GM19328 (cell line): ENCODE measurements at regions not wholly inside any gene's neighbourhood (a gene's known extent, or its start where the extent isn't known, plus 50 kb on each side); places are given as distances from the start of the nearest gene placed in this dataset.
"Not testable (repeated sequence)": the region's sequence is repeated elsewhere in the genome, so short reads cannot be mapped to it uniquely, and the experiment has no call there.

Source experiments
- ATAC-seq: cut with Tn5 transposase; IDR thresholded peaks from one replicate; pipeline ENCODE4 v1.9.1; 2021; ENCODE audit warnings: mild to moderate bottlenecking, moderate library complexity; ENCODE audit not compliant: unreplicated experiment

DNA sequence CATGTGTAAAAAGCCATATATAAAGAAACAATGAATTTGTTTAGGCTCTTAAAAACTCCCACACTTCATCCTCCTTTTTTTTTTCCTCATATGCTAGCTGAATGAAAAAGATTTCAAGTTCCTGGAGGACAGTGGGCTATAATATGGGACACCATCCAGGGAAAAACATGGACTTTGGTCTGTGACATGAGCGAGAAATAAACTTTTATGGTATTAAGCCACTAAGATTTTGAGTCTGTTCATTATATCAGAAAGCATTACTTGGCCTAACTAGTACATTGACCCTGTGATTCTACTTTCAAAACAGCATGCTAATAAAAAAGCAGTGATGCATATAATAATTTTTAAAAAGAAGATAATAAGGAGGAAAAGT is 392.3 kb upstream of the CAMK1G start:
- no peak for ATAC-seq

DNA sequence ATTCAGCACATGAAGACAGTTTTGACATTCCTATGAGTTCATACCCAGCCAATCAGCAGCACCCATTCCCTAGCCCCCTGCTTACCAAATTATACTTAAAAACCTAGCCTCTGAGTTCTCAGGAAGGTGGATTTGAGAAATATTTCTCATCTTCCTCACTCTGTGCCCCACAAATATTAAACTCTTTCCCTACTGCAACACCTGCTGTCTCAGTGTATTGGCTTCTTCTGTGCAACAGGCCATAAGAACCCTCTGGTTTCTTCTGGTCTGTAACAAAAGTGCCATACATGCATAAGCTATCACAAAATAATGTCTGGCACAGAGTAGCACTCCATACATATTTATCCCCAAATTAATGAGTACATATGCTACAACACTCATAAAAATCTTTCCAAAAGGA is 387.4 kb upstream of the CAMK1G start:
- no peak for ATAC-seq

DNA sequence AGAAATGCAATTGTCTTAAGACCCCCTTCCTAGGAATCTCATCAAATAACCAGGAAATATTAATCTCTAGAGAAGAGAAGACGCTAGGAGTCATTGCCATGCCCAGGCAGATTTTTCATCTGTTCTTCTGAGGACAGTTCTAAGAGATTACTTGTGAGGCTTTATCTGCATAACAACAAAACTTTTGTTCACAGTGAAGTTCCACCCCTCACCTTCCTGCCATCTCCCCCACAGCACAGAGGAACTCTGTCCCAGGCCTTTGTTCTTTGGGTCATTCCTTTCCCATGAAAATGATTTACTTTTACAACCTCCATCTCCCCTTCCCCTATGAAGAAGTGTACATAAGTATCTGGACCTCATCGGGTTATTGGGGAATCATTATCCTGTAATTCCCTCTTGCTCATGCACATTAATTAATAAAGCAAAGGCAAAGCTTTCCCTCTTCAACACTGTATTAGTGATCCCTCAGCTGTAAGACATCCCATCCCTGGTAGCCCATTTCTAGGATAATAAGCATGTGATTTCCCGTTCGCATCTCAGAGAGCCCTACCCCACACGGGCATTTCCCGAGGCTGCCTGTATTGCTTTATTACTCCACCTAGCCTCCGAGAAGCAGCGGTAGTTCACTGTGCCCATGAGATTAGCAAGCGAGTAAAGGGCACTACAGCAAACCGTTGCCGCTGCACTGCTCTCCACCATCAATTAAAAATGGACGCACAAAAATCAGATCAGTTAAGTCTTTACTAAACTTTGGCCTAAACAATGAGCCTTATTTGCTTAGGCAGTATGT is 384.4 kb upstream of the CAMK1G start:
- no peak for ATAC-seq

DNA sequence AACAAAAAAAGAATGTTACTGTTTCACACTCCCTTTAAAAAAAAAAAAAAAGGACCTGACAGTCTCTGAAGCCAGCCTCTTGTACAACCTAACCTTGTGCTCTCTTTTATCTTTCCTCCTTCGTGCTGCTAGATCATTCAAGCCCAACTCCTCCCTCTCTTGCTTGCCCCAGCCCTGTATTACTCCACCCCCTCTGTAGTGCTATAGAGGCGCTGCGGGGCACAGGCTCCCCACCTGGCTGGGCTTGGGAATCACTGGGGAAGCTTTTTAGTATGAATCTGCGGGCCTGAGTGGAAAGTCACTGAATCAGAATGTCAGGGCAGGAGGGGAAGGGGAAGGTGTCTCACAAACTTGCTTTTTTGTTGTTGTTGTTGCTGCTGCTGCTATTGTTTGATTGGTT is 383.7 kb upstream of the CAMK1G start:
- ATAC-seq = no peak

DNA sequence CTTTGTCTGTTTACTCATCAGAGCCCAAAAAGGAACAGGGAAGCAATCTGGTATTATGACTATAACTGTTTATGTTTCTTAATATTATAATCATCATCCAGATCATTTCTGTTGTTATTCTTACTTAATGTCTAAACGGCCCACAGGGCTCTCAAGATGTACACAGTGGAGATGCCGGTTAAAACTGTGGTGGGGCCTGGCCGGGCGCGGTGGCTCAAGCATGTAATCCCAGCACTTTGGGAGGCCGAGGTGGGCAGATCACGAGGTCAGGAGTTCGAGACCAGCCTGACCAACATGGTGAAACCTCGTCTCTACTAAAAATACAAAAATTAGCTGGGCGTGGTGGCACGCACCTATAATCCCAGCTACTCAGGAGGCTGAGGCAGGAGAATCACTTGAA is 381.2 kb upstream of the CAMK1G start:
- ATAC-seq = not testable (repeated sequence)

DNA sequence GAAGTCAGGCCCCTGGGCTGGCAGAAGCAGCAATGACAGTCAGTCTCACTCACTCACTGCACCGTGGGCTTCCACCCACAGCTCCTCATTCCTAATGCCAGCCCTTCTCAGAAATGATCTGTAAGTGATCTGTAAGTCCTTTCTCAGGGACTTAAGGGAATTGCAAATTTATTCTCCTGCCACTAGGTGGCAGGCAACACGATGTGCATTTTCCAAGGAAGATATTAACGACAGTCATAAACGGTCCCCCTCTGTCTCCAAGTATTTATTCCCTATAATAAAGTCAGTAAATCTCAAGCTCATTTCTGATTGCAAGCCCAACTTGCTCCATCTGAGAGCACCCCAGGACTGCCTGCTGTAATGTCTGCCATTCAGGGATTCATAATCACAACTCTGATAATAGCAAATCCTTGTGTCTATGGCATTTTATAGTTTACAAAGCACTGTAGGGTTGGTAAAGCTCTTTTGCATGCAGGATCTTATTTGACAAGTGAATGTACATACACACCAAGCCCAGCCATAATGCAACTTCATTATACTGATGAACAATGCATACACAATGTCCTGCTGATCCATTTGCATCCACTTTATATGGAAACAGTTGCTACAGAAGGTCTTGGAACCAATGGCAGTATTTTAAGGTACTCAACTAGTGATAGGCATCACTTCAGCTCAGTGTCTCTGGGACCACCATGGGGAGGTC is 380.5 kb upstream of the CAMK1G start:
- ATAC-seq = no peak

DNA sequence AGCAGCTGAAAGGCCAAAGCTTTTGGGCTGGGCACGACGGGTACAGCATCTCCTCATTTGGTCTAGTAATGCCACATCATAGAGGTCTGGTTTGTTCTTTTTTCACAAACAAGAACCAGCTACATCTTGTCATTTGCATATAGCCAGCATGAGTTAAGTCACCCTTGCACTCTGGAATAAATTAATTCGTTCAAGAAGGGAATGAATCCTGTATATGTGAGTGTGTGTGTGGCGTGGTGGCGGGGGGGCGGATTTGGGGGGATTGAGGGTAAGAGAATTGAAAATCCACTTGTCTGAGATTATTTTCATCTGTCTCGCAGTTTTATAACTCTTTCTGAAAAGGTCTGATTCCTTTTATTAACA is 380.0 kb upstream of the CAMK1G start:
- no peak for ATAC-seq

DNA sequence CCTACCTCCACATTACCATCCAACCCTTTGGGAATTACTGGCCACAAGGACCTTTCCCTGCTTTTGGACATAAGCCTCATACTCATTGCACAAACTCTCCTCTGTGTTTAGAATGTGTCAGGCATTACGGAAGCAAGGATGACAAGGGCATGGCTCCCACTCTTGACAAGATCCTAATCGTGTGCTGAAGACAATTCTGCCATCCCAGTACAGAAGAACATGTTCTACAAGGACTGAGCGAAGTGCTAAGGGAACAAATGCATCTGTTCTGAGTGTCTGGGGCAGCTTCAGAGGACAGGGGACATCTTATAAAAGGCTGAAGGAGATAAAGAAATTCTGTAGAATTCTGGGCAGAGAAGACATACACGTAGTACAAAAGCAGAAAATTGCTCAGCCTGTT is 378.5 kb upstream of the CAMK1G start:
- no peak for ATAC-seq

DNA sequence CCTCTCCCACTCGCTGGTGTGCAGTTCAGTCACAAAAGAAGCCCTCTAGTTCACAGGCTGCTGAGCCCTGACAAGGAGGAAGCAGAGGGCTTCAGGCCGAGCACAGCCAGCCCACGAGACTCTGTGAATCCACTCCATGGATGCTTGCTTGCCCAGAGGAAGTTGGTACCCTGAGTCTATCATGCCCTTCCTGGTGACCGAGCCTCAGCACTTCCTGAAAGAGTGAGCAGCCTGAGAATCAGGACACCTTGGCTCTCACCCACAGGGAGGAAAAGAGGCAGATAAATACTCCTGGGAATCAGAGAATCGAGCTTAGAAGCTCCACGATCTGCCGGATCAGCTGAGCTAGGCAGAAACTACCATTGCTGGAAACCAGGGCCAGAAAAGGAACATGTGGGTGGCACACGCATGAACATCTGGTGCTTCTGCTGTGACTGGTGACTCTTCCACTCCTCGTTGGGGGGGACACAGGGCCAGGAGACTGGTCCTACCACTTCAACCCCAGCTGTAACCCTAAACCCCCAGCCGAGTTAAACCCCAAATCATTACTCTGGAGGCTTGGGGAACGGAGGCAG is 376.3 kb upstream of the CAMK1G start:
- ATAC-seq = no peak

DNA sequence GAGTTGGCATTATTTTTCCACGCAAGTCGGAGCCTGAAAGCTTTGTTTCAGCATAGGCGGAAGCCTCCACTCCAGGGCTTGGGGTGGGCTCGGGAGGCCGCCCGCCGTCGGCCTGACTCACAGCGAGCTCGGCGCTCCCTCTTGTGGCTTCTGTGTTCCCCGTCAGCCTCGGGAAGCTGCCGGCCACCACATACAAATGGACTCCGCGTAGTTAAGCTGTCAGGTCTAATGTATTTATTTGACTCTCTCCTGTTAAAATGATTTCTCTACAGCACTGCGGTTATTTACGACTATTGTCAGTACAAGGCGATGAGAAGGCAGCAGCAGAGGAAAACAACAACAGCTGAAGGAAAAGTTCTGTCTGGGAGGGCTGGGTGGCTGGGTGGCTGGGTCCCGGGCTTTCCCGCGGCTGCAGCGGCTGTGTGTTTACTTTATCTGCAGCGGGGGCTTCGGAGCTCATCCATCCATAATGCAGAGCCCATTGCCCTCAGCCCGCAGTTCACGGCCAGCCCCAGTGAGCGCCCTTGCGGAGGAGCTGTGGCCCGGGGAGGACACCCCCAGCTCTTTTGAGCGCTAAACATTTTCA is 375.7 kb upstream of the CAMK1G start:
- ATAC-seq = peak; percentile 60

DNA sequence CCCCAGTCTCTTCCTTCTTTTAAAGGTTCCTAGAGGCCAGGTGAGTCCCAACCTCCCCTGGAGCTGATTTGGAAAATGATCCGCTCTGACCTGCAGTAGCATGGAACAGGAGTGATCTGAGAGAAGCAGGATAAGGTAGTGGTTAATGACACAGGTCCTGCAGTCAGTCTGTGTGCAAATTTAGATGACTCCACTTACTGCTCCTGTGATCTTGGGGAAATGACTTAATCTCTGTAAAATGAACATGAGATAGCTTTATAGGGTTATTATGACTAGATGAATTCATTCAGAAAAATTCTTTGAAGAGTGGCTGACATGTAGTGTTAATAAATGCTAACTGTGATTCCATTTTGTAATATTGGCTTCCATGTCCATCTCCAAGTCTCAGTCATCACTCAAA is 374.9 kb upstream of the CAMK1G start:
- no peak for ATAC-seq

DNA sequence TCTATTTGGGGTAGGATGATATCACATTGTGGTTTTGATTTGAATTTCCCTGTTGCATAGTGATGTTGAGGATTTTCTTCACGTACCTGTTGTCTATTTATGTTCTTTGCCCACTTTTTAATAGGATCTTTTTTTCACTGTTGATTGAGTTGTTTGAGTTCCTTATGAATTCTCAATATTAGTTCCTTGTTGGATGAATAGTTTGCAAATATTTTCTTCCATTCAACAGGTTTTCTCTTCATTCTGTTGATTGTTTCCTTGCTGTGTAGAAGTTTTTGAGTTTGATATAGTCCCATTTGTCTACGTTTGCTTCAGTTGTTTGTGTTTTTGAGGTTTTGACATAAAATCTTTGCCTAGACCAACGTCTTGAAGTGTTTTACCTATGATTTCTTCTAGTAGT is 369.5 kb upstream of the CAMK1G start:
- no peak for ATAC-seq

DNA sequence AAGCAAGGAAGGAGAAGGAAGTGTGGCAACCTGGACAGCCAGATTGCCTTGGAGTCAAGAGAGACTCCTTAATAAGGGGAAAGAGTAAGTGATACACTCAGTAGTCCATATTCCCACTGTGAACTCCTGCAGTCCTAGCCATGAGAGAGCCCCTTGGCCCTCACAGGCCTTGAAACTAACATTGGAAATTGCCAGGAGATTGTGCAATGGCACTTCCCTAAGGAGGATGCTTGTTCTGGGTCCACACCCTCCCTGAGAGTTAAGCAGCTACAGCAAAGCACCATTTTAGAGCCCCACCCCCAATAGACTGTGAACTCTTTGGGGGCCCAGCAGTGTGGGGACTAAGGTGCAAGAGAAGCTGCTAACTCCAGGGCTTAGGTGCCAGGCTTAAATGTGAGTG is 367.7 kb upstream of the CAMK1G start:
- no peak for ATAC-seq

DNA sequence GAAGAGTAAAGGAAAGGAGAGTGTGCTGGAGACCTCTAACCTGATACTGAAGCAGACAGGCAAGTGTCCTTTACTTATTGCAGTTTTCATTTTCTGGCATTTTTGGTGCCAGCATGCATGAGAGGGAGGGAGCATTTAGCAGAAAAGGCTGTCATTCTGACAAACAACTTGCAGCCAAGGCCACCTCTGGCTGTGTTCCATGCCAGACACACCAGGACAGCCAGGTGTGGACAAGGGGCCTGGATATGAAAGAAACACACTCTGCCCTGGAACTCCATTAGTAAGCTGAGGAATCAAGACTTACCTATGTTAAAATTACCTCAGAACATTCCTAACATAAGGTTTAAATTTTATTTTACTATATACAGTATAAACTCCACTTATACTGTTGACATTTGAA is 365.4 kb upstream of the CAMK1G start:
- no peak for ATAC-seq

DNA sequence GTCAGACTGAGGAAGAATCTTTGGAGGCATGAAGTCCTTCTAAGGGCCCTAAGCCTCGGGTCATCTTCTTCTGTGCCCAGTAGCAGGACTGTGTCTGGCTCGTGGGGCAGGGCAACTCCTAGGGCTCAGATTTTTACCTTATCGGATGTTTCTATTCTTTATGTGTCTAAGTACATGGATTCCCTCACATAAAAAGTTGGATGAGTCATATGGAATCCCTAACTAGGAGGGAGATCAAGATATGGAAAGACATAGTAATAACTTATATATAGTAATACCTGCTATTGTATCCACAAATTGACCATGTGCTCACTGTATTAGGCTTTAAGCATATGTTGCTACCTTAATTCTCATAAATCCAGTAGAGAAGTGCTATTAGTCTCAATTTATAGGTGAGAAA is 364.5 kb upstream of the CAMK1G start:
- ATAC-seq = no peak

DNA sequence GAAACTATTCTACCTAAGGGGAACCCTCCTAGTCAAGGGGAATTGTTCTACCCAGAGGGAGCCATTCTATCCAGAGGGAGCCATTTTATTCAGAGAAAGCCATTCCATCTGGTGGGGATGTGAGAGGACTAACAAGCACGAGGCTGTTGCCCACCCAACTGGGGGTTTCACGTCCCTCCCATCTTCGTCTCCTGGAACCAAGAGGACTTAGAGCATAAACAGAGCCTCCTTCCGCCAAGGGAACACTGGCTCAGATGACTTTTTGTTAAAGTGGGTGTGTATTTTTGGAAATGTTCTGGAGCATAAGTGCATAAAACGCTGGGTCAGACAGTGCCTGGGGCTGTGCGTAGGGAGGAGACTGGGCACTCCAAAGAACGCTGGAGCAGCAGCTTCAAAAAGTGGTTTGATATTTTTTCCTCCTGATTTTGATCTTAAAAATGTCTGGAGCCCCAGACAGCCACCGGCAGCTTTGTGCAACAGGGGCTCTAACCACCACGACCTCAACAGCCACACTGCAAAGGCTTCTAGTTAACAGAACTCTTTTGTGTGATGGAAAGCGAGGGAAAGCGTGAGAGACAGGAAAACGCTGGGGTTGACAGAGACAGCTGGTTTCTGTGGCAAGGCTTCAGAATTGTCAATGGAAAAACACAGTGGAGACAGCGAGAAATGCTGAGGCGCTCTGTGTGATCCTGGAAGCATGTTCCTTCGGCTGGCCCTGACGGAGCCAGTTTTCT is 363.6 kb upstream of the CAMK1G start:
- no peak for ATAC-seq

DNA sequence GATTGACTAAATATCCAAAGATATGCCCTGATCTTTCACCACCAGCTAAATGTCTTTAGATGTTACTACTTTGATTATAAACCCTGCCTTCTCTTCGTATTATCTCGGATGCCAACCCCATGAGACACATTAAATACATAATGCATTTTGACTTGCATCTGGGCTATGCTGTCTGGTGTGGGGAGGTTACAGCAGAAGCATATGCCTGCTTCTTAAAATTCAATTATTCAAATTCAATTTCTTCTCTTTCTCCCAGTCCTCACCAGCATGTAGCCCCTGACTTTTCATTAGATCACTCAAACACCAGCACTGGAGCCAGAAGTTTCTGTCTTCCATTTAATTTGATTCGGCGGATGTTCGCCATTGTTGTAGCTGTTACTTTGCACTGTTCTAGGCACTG is 360.7 kb upstream of the CAMK1G start:
- ATAC-seq = no peak

DNA sequence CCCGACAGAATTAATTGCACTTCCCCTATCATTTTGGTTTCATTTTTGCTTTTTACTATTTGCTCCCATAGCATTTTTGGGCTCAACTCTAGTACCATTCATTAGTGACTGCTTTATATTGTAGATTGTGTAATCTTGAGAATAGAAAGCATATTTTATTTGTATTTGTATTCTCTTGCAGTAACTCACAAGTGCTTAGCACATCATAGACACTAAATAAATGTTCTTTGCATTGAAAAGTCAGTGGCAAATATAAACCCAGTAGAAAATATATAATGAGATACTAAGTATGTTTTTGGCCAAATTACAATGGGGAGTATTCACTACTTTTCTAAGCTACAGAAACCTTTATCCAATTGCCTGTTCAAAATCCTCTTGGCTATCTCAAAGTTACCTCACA is 359.7 kb upstream of the CAMK1G start:
- ATAC-seq = no peak

DNA sequence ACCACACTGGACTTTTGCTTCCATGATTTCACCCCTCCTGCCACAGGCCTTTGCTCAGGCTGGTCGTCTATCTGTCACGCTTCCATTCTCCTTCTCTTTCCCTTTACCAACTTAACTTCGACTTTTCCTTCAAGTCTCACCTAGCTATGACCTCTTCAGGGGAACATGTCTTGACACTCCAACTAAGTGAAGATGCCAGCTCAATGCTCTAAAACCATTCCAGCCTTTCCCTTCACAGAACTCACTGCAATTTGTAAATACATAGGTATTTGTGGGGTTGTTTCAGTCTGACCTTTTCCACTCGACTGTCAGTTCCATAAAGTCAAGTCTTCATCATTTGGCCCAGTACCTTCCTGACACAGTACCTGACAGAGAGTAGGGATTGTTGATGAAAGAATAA is 358.6 kb upstream of the CAMK1G start:
- ATAC-seq = no peak

DNA sequence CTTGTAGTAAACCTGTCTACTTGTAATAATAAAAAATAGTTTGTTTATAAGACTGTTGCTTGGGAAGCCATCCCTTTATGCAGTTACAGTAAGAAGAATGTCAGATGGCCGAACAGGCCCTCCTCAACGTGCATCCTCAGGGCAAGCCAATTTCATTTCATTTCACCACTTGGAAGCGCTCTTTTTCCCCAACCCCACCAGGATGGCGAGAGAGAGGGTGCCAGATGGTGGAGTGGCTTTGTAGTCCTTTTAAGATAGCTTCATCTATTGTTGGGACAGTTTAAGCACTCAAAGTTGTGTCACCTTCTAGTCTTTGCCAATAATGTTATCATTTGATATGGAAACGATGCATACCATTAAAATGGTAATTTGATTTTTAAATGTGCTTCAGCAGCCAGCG is 356.3 kb upstream of the CAMK1G start:
- ATAC-seq = no peak

DNA sequence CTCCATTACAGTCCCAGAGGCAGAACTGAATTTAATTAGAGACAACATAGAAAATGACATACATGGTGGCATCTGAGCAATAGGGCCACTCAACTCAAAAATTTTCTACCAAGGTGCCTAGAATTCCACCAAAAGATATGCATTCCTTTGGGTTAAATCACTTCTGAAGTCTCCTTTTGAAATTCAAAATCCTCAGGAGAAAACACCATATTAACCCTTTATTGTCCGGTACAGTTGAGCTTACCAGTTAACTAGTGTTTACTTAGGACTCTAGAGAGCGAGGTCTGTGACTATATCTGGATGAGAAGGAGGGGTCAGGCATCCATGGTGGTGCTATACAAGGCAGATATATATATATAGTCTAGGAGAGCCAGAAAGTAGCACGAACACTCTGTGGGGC is 355.6 kb upstream of the CAMK1G start:
- ATAC-seq = no peak
